Epithelial cell of prostate (primary cell): ENCODE measurements at regions not wholly inside any gene's neighbourhood (a gene's known extent, or its start where the extent isn't known, plus 50 kb on each side); places are given as distances from the start of the nearest gene placed in this dataset.
"Not testable (repeated sequence)": the region's sequence is repeated elsewhere in the genome, so short reads cannot be mapped to it uniquely, and the experiment has no call there.

Experiments
- DNase-seq: peaks from one replicate; pipeline ENCODE4 v3.0.0-alpha.2; 2011; ENCODE audit warnings: low read depth, low spot score
- H3K27ac ChIP-seq: fragments of 450-650 bp; 2 replicates; pipeline ENCODE4 v1.5.1; 2017; ENCODE audit warnings: mild to moderate bottlenecking

DNA sequence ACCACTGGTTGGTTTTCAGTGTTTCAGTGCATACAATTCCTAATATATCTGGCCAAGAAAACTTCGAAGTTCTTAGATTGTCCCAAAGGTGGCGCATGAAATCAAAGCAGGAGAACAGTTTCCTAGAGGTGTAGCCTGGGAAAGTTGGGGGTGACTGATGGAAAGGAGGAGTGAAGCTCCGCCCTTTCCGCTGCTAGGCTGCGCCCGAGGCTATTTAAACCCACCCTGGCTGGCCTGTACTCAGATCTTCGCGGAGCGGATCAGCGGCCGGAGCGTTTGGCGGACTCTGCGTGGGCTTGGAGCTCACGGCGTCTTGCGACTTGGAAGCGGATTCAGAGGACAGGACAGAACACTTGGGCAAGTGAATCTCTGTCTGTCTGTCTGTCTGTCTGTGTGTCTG is 328.7 kb downstream of the CWH43 start:
- H3K27ac ChIP-seq, DNase-seq: not testable (repeated sequence)

- DNase-seq, H3K27ac ChIP-seq: not testable (repeated sequence)
These were observed 334.8 kb downstream of the CWH43 start for GRCh38 chr4:49320725-49321410.

GRCh38 chr4:49321511-49322300 is 335.6 kb downstream of the CWH43 start:
- H3K27ac ChIP-seq, DNase-seq: not testable (repeated sequence)

DNA sequence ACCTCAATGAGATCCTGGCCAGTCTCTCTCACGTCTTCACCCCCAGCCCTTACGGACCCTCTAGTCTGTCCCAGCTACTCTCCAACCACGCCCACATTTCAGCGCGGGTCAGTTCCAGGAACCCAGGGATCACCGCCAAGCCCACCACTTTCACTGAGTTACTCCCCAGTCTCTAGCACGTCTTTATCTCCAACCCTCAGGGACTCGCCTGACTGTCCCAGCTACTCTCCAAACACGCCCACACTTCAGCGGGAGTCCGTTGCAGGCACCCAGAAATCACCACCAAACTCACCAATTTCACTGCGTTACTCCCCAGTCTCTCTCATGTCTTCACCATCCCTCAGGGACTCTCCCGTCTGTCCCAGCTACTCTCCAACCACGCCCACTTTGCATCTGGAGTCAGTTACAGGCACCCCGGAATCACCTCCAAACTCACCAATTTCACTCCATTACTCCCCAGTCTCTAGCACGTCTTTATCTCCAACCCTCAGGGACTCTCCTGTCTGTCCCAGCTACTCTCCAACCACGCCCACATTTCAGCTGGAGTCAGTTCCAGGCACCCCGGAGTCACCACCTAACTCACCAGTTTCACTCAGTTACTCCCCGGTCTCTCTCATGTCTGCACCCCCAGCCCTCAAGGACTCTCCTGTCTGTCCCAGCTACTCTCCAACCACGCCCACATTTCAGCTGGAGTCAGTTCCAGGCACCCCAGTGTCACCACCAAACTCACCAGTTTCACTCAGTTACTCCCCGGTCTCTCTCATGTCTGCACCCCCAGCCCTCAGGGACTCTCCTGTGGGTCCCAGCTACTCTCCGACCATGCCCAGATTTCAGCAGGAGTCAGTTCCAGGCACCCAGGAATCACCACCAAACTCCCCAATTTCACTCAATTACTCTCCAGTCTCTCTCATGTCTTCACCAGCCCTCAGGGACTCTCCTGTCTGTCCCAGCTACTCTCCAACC is 336.8 kb downstream of the CWH43 start:
- not testable (repeated sequence) for DNase-seq, H3K27ac ChIP-seq

- DNase-seq, H3K27ac ChIP-seq: not testable (repeated sequence)
These were observed 337.5 kb downstream of the CWH43 start for GRCh38 chr4:49323573-49323940.
